DOHH2 (cell line): ENCODE measurements at regions not wholly inside any gene's neighbourhood (a gene's known extent, or its start where the extent isn't known, plus 50 kb on each side); places are given as distances from the start of the nearest gene placed in this dataset.

ENCODE experiments used
- H3F3A ChIP-seq: fragments of 200-600 bp; sonication (generic), shearing (Covaris generic); 2 replicates; pipeline ENCODE4 v1.6.0; 2016; ENCODE audit warnings: antibody characterized with exemption, mild to moderate bottlenecking; ENCODE audit not compliant: control insufficient read depth, insufficient read depth
- H3K27ac ChIP-seq: fragments of 200-600 bp; sonication (generic); 2 replicates; pipeline ENCODE4 v1.5.1; 2014; ENCODE audit warnings: low read depth, mild to moderate bottlenecking, low read length, moderate library complexity
- H3K27me3 ChIP-seq: fragments of 200-600 bp; sonication (generic); 2 replicates; pipeline ENCODE4 v1.6.1; 2014; ENCODE audit warnings: mild to moderate bottlenecking, low read length, mixed read lengths; ENCODE audit not compliant: control insufficient read depth
- H3K36me3 ChIP-seq: fragments of 200-600 bp; sonication (generic); 2 replicates; pipeline ENCODE4 v1.6.1; 2014; ENCODE audit warnings: mild to moderate bottlenecking, low read length, moderate library complexity, mixed read lengths; ENCODE audit not compliant: control insufficient read depth
- H3K4me1 ChIP-seq: fragments of 200-600 bp; sonication (generic); 2 replicates; pipeline ENCODE4 v1.6.1; 2014; ENCODE audit warnings: mild to moderate bottlenecking, low read length, mixed read lengths; ENCODE audit not compliant: control insufficient read depth
- H3K4me2 ChIP-seq: fragments of 200-600 bp; sonication (generic); 2 replicates; pipeline ENCODE4 v1.6.0; 2014; ENCODE audit warnings: mild to moderate bottlenecking, low read length, moderate library complexity
- H3K4me3 ChIP-seq: fragments of 200-600 bp; sonication (generic); 2 replicates; pipeline ENCODE4 v1.5.1; 2014; ENCODE audit warnings: mild to moderate bottlenecking, low read length, mixed read lengths
- H3K79me2 ChIP-seq: fragments of 200-600 bp; sonication (generic); 2 replicates; pipeline ENCODE4 v1.6.1; 2014; ENCODE audit warnings: mild to moderate bottlenecking, low read length, mixed read lengths; ENCODE audit not compliant: control insufficient read depth
- H3K9me2 ChIP-seq: fragments of 200-600 bp; sonication (generic); replicated peaks from 2 replicates; pipeline ENCODE4 v1.6.1; 2014; ENCODE audit warnings: mild to moderate bottlenecking, low read length, mixed read lengths; ENCODE audit not compliant: control insufficient read depth
- H3K9me3 ChIP-seq: fragments of 200-600 bp; sonication (generic); 2 replicates; pipeline ENCODE4 v1.6.1; 2014; ENCODE audit warnings: antibody characterized with exemption, low read length, mixed read lengths; ENCODE audit not compliant: control insufficient read depth, insufficient read depth
- H4K20me1 ChIP-seq: fragments of 200-600 bp; sonication (generic); 2 replicates; pipeline ENCODE4 v1.6.0; 2014; ENCODE audit warnings: low read depth, mild to moderate bottlenecking, antibody characterized with exemption, low read length, moderate library complexity; ENCODE audit not compliant: control insufficient read depth, insufficient read depth
- EZH2phosphoT487 ChIP-seq: fragments of 200-600 bp; sonication (generic); IDR thresholded peaks from 2 replicates; pipeline ENCODE4 v1.6.1; 2017; ENCODE audit warnings: borderline replicate concordance, mild to moderate bottlenecking, antibody characterized with exemption, low read length, moderate library complexity, mixed read lengths
- TF ChIP-seq, protein P1 (sequence below): fragments of 200-600 bp; sonication (generic); IDR thresholded peaks from one replicate; pipeline ENCODE4 v1.5.1; 2014; ENCODE audit warnings: antibody characterized with exemption, mild to moderate bottlenecking, low read depth, low read length; ENCODE audit not compliant: poor library complexity, severe bottlenecking

DNA sequence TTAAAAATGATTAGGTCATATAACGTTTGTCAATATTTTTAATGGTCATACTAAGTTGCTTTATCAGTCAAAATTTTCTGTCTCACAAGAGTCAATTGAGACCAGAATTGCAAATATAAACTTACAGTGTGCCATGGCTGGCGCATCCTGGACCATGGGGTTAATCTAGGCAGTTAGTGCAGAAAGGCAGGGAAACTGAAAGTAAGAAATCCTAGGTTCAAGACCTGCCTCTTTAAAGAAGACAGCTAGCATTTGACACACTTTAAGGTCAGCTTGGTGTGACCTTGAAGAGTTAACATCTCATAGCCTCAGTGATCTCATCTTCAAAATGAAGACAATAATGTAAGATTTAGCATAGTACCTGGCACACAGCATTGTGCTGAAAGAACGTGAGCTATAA lies 210.0 kb upstream of the DAB1 start:
- H3K36me3 ChIP-seq, result no peaks in the 10 kb centered on the region
- no peaks in the 10 kb centered on the region for H3F3A ChIP-seq
- no peaks in the 10 kb centered on the region for H4K20me1 ChIP-seq
- H3K9me2 ChIP-seq, result no peaks in the 10 kb centered on the region
- H3K4me2 ChIP-seq, result no peak overlapping the region
- no peak for TF ChIP-seq EZH2phosphoT487
- TF ChIP-seq, protein P1, sequence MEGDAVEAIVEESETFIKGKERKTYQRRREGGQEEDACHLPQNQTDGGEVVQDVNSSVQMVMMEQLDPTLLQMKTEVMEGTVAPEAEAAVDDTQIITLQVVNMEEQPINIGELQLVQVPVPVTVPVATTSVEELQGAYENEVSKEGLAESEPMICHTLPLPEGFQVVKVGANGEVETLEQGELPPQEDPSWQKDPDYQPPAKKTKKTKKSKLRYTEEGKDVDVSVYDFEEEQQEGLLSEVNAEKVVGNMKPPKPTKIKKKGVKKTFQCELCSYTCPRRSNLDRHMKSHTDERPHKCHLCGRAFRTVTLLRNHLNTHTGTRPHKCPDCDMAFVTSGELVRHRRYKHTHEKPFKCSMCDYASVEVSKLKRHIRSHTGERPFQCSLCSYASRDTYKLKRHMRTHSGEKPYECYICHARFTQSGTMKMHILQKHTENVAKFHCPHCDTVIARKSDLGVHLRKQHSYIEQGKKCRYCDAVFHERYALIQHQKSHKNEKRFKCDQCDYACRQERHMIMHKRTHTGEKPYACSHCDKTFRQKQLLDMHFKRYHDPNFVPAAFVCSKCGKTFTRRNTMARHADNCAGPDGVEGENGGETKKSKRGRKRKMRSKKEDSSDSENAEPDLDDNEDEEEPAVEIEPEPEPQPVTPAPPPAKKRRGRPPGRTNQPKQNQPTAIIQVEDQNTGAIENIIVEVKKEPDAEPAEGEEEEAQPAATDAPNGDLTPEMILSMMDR, result no peak
- H3K79me2 ChIP-seq, result no peaks in the 10 kb centered on the region
- H3K27ac ChIP-seq, result no peak overlapping the region
- no peaks in the 10 kb centered on the region for H3K9me3 ChIP-seq
- no peaks in the 10 kb centered on the region for H3K4me1 ChIP-seq
- H3K4me3 ChIP-seq, result no peak overlapping the region
- H3K27me3 ChIP-seq, result no peaks in the 10 kb centered on the region

DNA sequence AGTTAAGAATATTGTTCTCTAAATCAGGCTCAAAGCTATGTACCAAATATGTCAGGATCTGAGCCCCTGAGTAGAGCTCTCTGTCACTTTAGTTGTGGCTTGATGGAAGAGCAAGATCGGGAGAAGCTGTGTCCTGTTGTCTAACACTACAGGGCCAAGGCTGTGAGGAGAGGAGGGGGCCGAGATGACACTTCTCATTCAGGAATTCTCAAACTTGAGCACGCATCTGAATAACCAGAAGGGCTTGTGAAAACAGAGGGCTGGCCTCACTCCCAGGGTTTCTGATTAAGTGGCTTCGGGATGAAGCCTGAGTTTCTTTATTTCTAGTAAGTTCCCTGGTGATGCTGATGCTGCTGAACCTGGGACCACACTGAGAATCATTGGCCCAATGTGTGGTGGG lies 209.2 kb upstream of the DAB1 start:
- no peaks in the 10 kb centered on the region for H3K4me1 ChIP-seq
- H3K27ac ChIP-seq, result no peak overlapping the region
- no peaks in the 10 kb centered on the region for H3K9me2 ChIP-seq
- no peaks in the 10 kb centered on the region for H3K79me2 ChIP-seq
- TF ChIP-seq, protein P1, result no peak
- TF ChIP-seq EZH2phosphoT487, result no peak
- no peaks in the 10 kb centered on the region for H3K36me3 ChIP-seq
- H4K20me1 ChIP-seq, result no peaks in the 10 kb centered on the region
- H3K4me2 ChIP-seq, result no peak overlapping the region
- H3K4me3 ChIP-seq, result no peak overlapping the region
- no peaks in the 10 kb centered on the region for H3F3A ChIP-seq
- H3K27me3 ChIP-seq, result no peaks in the 10 kb centered on the region
- no peaks in the 10 kb centered on the region for H3K9me3 ChIP-seq

- H3K9me3 ChIP-seq, result no peaks in the 10 kb centered on the region
Observed at GRCh38 chr1:57632401-57632800, 208.5 kb upstream of the DAB1 start.

More at GRCh38 chr1:57632401-57632800, 208.5 kb upstream of the DAB1 start:
- H3K4me3 ChIP-seq, result no peak overlapping the region
- H3K4me2 ChIP-seq, result no peak overlapping the region
- no peak for TF ChIP-seq EZH2phosphoT487
- TF ChIP-seq, protein P1, result no peak
- H3K9me2 ChIP-seq, result no peaks in the 10 kb centered on the region
- H3K79me2 ChIP-seq, result no peaks in the 10 kb centered on the region
- H3K4me1 ChIP-seq, result no peaks in the 10 kb centered on the region
- no peaks in the 10 kb centered on the region for H3K27me3 ChIP-seq
- no peak overlapping the region for H3K27ac ChIP-seq
- no peaks in the 10 kb centered on the region for H3F3A ChIP-seq
- no peaks in the 10 kb centered on the region for H3K36me3 ChIP-seq
- H4K20me1 ChIP-seq, result no peaks in the 10 kb centered on the region
